HepG2 (cell line): ENCODE measurements at regions not wholly inside any gene's neighbourhood (a gene's known extent, or its start where the extent isn't known, plus 50 kb on each side); places are given as distances from the start of the nearest gene placed in this dataset.

Source experiments
- ATAC-seq: fragments of 200-7000 bp; cut with Tn5 transposase; 3 replicates; pipeline ENCODE4 v1.9.1; 2020; ENCODE audit warnings: mild to moderate bottlenecking, moderate library complexity
- BruUV-seq: library from RNA; stranded (reverse); fragments of 400-500 nt; replicated peaks from 2 replicates; lab custom pipeline; 2021; lab: Mats Ljungman, UMichigan
- CTCF ChIA-PET: fragments of 300-600 bp; formaldehyde crosslinking; extraction: SDS; loops from one replicate; lab custom pipeline; 2021; ENCODE audit warnings: low total read pairs, inconsistent platforms, low intra/inter-chr PET ratio; lab: Yijun Ruan, JAX
- POLR2A ChIA-PET: fragments of 350-600 bp; sonication (Branson Sonifier 250); formaldehyde crosslinking; loops from one replicate; lab custom pipeline; 2020; ENCODE audit warnings: antibody characterized with exemption, inconsistent platforms; lab: Yijun Ruan, JAX
- DNase-seq: peaks from one replicate; pipeline ENCODE4 v3.0.0-alpha.2; 2015; ENCODE audit warnings: low spot score
- FAIRE-seq: peaks from 3 replicates; lab custom pipeline; 2011; peaks lifted over from hg19 to GRCh38; lab: Jason Lieb, UNC
- H2AFZ ChIP-seq: one replicate; pipeline ENCODE4 v1.6.1; 2011; ENCODE audit warnings: low read length, inconsistent platforms
- H3K27ac ChIP-seq: fragments of 300-600 bp; 3 replicates; pipeline ENCODE4 v1.8.0; 2011; ENCODE audit warnings: mixed run types, mild to moderate bottlenecking, mixed read lengths, low read length, inconsistent platforms; ENCODE audit not compliant: insufficient read depth; ENCODE audit errors: extremely low read length
- H3K27me3 ChIP-seq, 2 experiments: fragments of 200-600 bp in 1 of 2; 2 replicates in 1 of 2; 3 replicates in 1 of 2; pipeline versions ENCODE4 v1.6.0 to v1.8.0; 2011; ENCODE audit warnings: low read length in 2 of 2, mild to moderate bottlenecking in 2 of 2, moderate library complexity in 2 of 2, inconsistent platforms in 1 of 2; ENCODE audit not compliant: insufficient read depth in 2 of 2, control insufficient read depth in 1 of 2
- H3K36me3 ChIP-seq, 2 experiments: fragments of 200-600 bp in 1 of 2; replicated peaks in 1 of 2; 2 replicates in 1 of 2; 3 replicates in 1 of 2; pipeline versions ENCODE4 v1.5.1 to v1.8.0; 2011; ENCODE audit warnings: low read length in 2 of 2, inconsistent platforms in 1 of 2; ENCODE audit not compliant: insufficient read depth in 2 of 2, control insufficient read depth in 1 of 2
- H3K4me1 ChIP-seq: 2 replicates; pipeline ENCODE4 v1.5.1; 2012; ENCODE audit warnings: low read length, inconsistent platforms; ENCODE audit not compliant: insufficient read depth
- H3K4me2 ChIP-seq: 2 replicates; pipeline ENCODE4 v1.6.0; 2011; ENCODE audit warnings: low read depth, low read length, inconsistent platforms
- H3K4me3 ChIP-seq, 3 experiments: fragments of 200-600 bp in 1 of 3; sonication (generic), shearing (Covaris generic) in 1 of 3; replicated peaks in 1 of 3; 2 replicates each; pipeline ENCODE4 v1.5.1; 2011 to 2016; ENCODE audit warnings: low read length in 3 of 3, inconsistent platforms in 2 of 3, low read depth in 2 of 3, mild to moderate bottlenecking in 2 of 3, control low read depth in 1 of 3, mixed read lengths in 1 of 3; ENCODE audit not compliant: insufficient read depth in 1 of 3
- H3K79me2 ChIP-seq: one replicate; pipeline ENCODE4 v1.6.1; 2011; ENCODE audit warnings: low read length, inconsistent platforms; ENCODE audit not compliant: insufficient read depth
- H3K9ac ChIP-seq: 2 replicates; pipeline ENCODE4 v1.6.0; 2011; ENCODE audit warnings: mild to moderate bottlenecking, low read depth, low read length, inconsistent platforms; ENCODE audit not compliant: insufficient read depth
- H3K9me3 ChIP-seq: 2 replicates; pipeline ENCODE4 v1.5.1; 2012; ENCODE audit warnings: mild to moderate bottlenecking, low read length
- H4K20me1 ChIP-seq: 2 replicates; pipeline ENCODE4 v1.6.0; 2011; ENCODE audit warnings: inconsistent platforms, mild to moderate bottlenecking, low read length, moderate library complexity; ENCODE audit not compliant: insufficient read depth
- CEBPG ChIP-seq: IDR thresholded peaks from 2 replicates; pipeline ENCODE4 v1.6.1; 2016
- FOSL2 ChIP-seq: sonication (generic); formaldehyde crosslinking; IDR thresholded peaks from 2 replicates; pipeline ENCODE4 v1.4.0; 2020; ENCODE audit warnings: missing genetic modification reagents
- HNRNPK ChIP-seq: fragments of 200-400 bp; formaldehyde crosslinking; IDR thresholded peaks from 2 replicates; pipeline ENCODE4 v1.6.1; 2018; ENCODE audit warnings: low read length, low read depth, moderate library complexity, mild to moderate bottlenecking; ENCODE audit not compliant: poor library complexity, severe bottlenecking
- PHF5A ChIP-seq: IDR thresholded peaks from one replicate; pipeline ENCODE4 v1.6.1; 2018; ENCODE audit warnings: low read depth, missing genetic modification reagents; ENCODE audit not compliant: unreplicated experiment
- RORA ChIP-seq: sonication (generic); formaldehyde crosslinking; IDR thresholded peaks from 2 replicates; pipeline ENCODE4 v1.5.0; 2020; ENCODE audit warnings: mild to moderate bottlenecking, missing genetic modification reagents, moderate library complexity
- SIX4 ChIP-seq: sonication (generic); formaldehyde crosslinking; IDR thresholded peaks from 2 replicates; pipeline ENCODE4 v1.4.0; 2020; ENCODE audit warnings: missing genetic modification reagents
- ZMYM4 ChIP-seq: sonication (generic); formaldehyde crosslinking; IDR thresholded peaks from 2 replicates; pipeline ENCODE4 v1.8.1; 2023; ENCODE audit warnings: mild to moderate bottlenecking, missing genetic modification reagents
- ZNF550 ChIP-seq: sonication (generic); formaldehyde crosslinking; IDR thresholded peaks from 2 replicates; pipeline ENCODE4 v1.4.0; 2020; ENCODE audit warnings: mild to moderate bottlenecking, missing genetic modification reagents, borderline replicate concordance
- ZNF776 ChIP-seq: sonication (generic); formaldehyde crosslinking; IDR thresholded peaks from 2 replicates; pipeline ENCODE4 v1.4.0; 2020; ENCODE audit warnings: mild to moderate bottlenecking, missing genetic modification reagents
- ZNF792 ChIP-seq: IDR thresholded peaks from 2 replicates; pipeline ENCODE4 v1.6.1; 2016
- WGBS: methylation state at CpG from one replicate; pipeline ENCODE4 v1.1.6; 2017; ENCODE audit warnings: low lambda C conversion rate; 5-methylcytosine and 5-hydroxymethylcytosine counted together
- in situ Hi-C: cut with HindIII; loops from 2 replicates; pipeline ENCODE4 v1.10.0; 2017; ENCODE audit warnings: low pct_unique_long_range_greater_than_20kb; ENCODE audit not compliant: extremely low pct_ligation_motif_present
- intact Hi-C: fragments of 100-400 bp; cut with micrococcal nuclease; formaldehyde crosslinking; loops from one replicate; pipeline ENCODE4 v1.10.0; 2022; ENCODE audit not compliant: unreplicated experiment
- TF ChIP-seq, protein P1 (sequence below): sonication (generic); formaldehyde crosslinking; IDR thresholded peaks from 2 replicates; pipeline ENCODE4 v1.4.0; 2020; ENCODE audit warnings: mild to moderate bottlenecking, low read depth, missing genetic modification reagents
- TF ChIP-seq, protein P2 (sequence below): sonication (generic); formaldehyde crosslinking; IDR thresholded peaks from 2 replicates; pipeline ENCODE4 v1.4.0; 2020; ENCODE audit warnings: mild to moderate bottlenecking, missing genetic modification reagents
- TF ChIP-seq, protein P3 (sequence below): sonication (generic); formaldehyde crosslinking; IDR thresholded peaks from 2 replicates; pipeline ENCODE4 v1.5.0; 2020; ENCODE audit warnings: mild to moderate bottlenecking, missing genetic modification reagents
- TF ChIP-seq, protein P4 (sequence below): sonication (generic); formaldehyde crosslinking; IDR thresholded peaks from 2 replicates; pipeline ENCODE4 v1.9.0; 2021; ENCODE audit warnings: missing genetic modification reagents, mild to moderate bottlenecking, borderline replicate concordance

DNA sequence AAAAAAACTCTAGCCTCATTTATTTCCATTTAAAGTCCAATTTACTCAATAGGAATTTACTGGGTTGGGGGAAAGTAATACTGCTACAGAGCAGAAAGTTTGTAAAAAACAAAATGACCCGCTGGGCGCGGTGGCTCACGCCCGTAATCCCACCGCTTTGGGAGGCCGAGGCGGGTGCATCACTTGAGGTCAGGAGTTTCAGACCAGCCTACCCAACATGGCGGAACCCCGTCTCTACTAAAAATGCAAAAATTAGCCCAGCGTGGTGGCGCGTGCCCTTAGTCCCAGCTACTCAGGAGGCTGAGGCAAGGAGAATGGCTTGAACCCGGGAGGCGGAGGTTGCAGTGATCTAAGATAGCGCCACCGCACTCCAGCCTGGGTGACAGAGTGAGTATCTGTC lies 745.6 kb downstream of the SLITRK1 start:
- no peak for DNase-seq
- 64% methylated on average over 17 of the region's 17 CpGs for WGBS

DNA sequence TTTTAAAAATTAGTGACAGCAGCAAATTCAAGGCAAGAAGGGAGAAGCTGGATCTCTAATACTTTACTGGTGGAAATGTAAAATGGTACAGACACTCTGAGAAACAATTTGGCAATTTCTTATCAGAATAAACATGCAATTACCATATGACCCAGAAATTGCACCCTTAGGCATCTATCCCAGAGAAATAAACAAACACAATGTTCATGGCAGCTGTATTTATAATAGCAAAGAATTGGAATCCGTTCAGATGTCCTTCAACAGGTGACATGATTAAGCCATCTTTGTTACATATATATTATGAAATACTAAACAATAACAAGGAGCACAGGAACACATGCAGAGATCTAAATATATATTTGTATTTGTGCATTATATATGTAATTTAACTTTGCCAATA lies 756.5 kb downstream of the SLITRK1 start:
- no peaks in the 10 kb centered on the region for H3K36me3 ChIP-seq
- H3K9me3 ChIP-seq = peaks cover 18% of the 10 kb centered on the region
- no peak overlapping the region for H2AFZ ChIP-seq
- intact Hi-C loops (no loop called here), in situ Hi-C loops (no loop called here)
- no peak for FAIRE-seq
- BruUV-seq = no TSS peak
- no peaks in the 10 kb centered on the region for H3K79me2 ChIP-seq
- 10% methylated on average over 1 of the region's 1 CpG for WGBS
- H3K4me2 ChIP-seq = no peak overlapping the region
- no peak overlapping the region for H3K4me3 ChIP-seq
- H3K27ac ChIP-seq = no peak overlapping the region
- ChIA-PET CTCF (no interaction called here), POLR2A (no interaction called here)
- no peaks in the 10 kb centered on the region for H4K20me1 ChIP-seq
- no peak overlapping the region for H3K9ac ChIP-seq
- H3K27me3 ChIP-seq = no peaks in the 10 kb centered on the region
- ATAC-seq = no peak
- no peaks in the 10 kb centered on the region for H3K4me1 ChIP-seq
- no peak for DNase-seq
- TF ChIP-seq ZNF776 (no peak), ZNF792 (CRISPR knock-in tag) (no peak), CEBPG (CRISPR knock-in tag) (no peak), HNRNPK (no peak), ZMYM4 (CRISPR knock-in tag) (no peak)
- TF ChIP-seq, protein P1, sequence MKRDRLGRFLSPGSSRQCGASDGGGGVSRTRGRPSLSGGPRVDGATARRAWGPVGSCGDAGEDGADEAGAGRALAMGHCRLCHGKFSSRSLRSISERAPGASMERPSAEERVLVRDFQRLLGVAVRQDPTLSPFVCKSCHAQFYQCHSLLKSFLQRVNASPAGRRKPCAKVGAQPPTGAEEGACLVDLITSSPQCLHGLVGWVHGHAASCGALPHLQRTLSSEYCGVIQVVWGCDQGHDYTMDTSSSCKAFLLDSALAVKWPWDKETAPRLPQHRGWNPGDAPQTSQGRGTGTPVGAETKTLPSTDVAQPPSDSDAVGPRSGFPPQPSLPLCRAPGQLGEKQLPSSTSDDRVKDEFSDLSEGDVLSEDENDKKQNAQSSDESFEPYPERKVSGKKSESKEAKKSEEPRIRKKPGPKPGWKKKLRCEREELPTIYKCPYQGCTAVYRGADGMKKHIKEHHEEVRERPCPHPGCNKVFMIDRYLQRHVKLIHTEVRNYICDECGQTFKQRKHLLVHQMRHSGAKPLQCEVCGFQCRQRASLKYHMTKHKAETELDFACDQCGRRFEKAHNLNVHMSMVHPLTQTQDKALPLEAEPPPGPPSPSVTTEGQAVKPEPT = no peak
- TF ChIP-seq, protein P2, sequence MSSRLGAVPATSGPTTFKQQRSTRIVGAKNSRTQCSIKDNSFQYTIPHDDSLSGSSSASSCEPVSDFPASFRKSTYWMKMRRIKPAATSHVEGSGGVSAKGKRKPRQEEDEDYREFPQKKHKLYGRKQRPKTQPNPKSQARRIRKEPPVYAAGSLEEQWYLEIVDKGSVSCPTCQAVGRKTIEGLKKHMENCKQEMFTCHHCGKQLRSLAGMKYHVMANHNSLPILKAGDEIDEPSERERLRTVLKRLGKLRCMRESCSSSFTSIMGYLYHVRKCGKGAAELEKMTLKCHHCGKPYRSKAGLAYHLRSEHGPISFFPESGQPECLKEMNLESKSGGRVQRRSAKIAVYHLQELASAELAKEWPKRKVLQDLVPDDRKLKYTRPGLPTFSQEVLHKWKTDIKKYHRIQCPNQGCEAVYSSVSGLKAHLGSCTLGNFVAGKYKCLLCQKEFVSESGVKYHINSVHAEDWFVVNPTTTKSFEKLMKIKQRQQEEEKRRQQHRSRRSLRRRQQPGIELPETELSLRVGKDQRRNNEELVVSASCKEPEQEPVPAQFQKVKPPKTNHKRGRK (CRISPR knock-in tag) = no peak
- TF ChIP-seq, protein P3, sequence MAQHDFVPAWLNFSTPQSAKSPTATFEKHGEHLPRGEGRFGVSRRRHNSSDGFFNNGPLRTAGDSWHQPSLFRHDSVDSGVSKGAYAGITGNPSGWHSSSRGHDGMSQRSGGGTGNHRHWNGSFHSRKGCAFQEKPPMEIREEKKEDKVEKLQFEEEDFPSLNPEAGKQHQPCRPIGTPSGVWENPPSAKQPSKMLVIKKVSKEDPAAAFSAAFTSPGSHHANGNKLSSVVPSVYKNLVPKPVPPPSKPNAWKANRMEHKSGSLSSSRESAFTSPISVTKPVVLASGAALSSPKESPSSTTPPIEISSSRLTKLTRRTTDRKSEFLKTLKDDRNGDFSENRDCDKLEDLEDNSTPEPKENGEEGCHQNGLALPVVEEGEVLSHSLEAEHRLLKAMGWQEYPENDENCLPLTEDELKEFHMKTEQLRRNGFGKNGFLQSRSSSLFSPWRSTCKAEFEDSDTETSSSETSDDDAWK (CRISPR knock-in tag) = no peak

More for the DNA sequence above, 745.6 kb downstream of the SLITRK1 start:
- no peak for FAIRE-seq
- ATAC-seq = no peak
- Histone ChIP-seq H3K4me2 (no peak overlapping the region), H4K20me1 (no peaks in the 10 kb centered on the region), H3K27ac (no peak overlapping the region), H3K36me3 (no peaks in the 10 kb centered on the region), H3K27me3 (no peaks in the 10 kb centered on the region), H3K4me3 (no peak overlapping the region), H3K79me2 (no peaks in the 10 kb centered on the region), H3K4me1 (no peaks in the 10 kb centered on the region), H2AFZ (no peak overlapping the region), H3K9ac (no peak overlapping the region), H3K9me3 (peaks cover 8% of the 10 kb centered on the region)
- in situ Hi-C loops (no loop called here), intact Hi-C loops (no loop called here)
- ChIA-PET POLR2A (no interaction called here), CTCF (no interaction called here)
- TF ChIP-seq RORA (CRISPR knock-in tag) = no peak
- TF ChIP-seq PHF5A (CRISPR knock-in tag) = no peak
- TF ChIP-seq, protein P4, sequence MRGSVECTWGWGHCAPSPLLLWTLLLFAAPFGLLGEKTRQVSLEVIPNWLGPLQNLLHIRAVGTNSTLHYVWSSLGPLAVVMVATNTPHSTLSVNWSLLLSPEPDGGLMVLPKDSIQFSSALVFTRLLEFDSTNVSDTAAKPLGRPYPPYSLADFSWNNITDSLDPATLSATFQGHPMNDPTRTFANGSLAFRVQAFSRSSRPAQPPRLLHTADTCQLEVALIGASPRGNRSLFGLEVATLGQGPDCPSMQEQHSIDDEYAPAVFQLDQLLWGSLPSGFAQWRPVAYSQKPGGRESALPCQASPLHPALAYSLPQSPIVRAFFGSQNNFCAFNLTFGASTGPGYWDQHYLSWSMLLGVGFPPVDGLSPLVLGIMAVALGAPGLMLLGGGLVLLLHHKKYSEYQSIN (CRISPR knock-in tag) = no peak
- TF ChIP-seq ZNF550 (CRISPR knock-in tag) = no peak
- TF ChIP-seq SIX4 = no peak
- no peak for TF ChIP-seq ZNF776
- no peak for TF ChIP-seq FOSL2
- no TSS peak for BruUV-seq
